HUES48 (cell line): ENCODE measurements at regions not wholly inside any gene's neighbourhood (a gene's known extent, or its start where the extent isn't known, plus 50 kb on each side); places are given as distances from the start of the nearest gene placed in this dataset.

Source experiments
- H3K27ac ChIP-seq: one replicate; pipeline ENCODE4 v1.7.0; 2013; ENCODE audit warnings: low read depth, low read length, inconsistent platforms
- H3K27me3 ChIP-seq: 2 replicates; pipeline ENCODE4 v1.6.1; 2013; ENCODE audit warnings: mild to moderate bottlenecking, low read length; ENCODE audit not compliant: control insufficient read depth, insufficient read depth
- H3K36me3 ChIP-seq: 2 replicates; pipeline ENCODE4 v1.6.1; 2013; ENCODE audit warnings: low read length; ENCODE audit not compliant: control insufficient read depth, insufficient read depth
- H3K4me1 ChIP-seq: 2 replicates; pipeline ENCODE4 v1.6.1; 2013; ENCODE audit warnings: mild to moderate bottlenecking, low read length; ENCODE audit not compliant: control insufficient read depth, insufficient read depth
- H3K4me3 ChIP-seq: 2 replicates; pipeline ENCODE4 v1.5.1; 2013; ENCODE audit warnings: mild to moderate bottlenecking, low read depth, low read length
- H3K9ac ChIP-seq: 2 replicates; pipeline ENCODE4 v1.6.1; 2013; ENCODE audit warnings: mild to moderate bottlenecking, low read depth, low read length, moderate library complexity
- H3K9me3 ChIP-seq: 2 replicates; pipeline ENCODE4 v1.6.1; 2013; ENCODE audit warnings: low read length; ENCODE audit not compliant: control insufficient read depth, insufficient read depth

- Histone ChIP-seq H3K27ac (no peak overlapping the region), H3K9me3 (no peaks in the 10 kb centered on the region), H3K9ac (no peak overlapping the region), H3K4me1 (no peaks in the 10 kb centered on the region), H3K27me3 (no peaks in the 10 kb centered on the region), H3K36me3 (no peaks in the 10 kb centered on the region), H3K4me3 (no peak overlapping the region)
Measured at GRCh38 chr6:9638861-9639260, 776.0 kb downstream of the TFAP2A start.

- no peak overlapping the region for H3K9ac ChIP-seq
Measured at GRCh38 chr6:9634776-9635175, 780.1 kb downstream of the TFAP2A start.

GRCh38 chr6:9632026-9632425 lies 782.8 kb downstream of the TFAP2A start:
- Histone ChIP-seq H3K36me3 (no peaks in the 10 kb centered on the region), H3K9ac (no peak overlapping the region), H3K4me3 (no peak overlapping the region), H3K4me1 (no peaks in the 10 kb centered on the region), H3K27ac (no peak overlapping the region), H3K27me3 (no peaks in the 10 kb centered on the region), H3K9me3 (peaks cover 11% of the 10 kb centered on the region)

More at GRCh38 chr6:9634776-9635175, 780.1 kb downstream of the TFAP2A start:
- Histone ChIP-seq H3K27ac (no peak overlapping the region), H3K4me3 (no peak overlapping the region), H3K9me3 (peaks cover 11% of the 10 kb centered on the region), H3K36me3 (no peaks in the 10 kb centered on the region), H3K4me1 (no peaks in the 10 kb centered on the region), H3K27me3 (no peaks in the 10 kb centered on the region)

GRCh38 chr6:9628819-9629218 lies 786.1 kb downstream of the TFAP2A start:
- Histone ChIP-seq H3K27me3 (no peaks in the 10 kb centered on the region), H3K4me1 (no peaks in the 10 kb centered on the region), H3K9ac (no peak overlapping the region), H3K4me3 (no peak overlapping the region), H3K9me3 (peaks cover 11% of the 10 kb centered on the region), H3K36me3 (no peaks in the 10 kb centered on the region), H3K27ac (no peak overlapping the region)

- H3K36me3 ChIP-seq, result no peaks in the 10 kb centered on the region
- H3K9ac ChIP-seq, result no peak overlapping the region
- no peaks in the 10 kb centered on the region for H3K4me1 ChIP-seq
- no peak overlapping the region for H3K4me3 ChIP-seq
- H3K27ac ChIP-seq, result no peak overlapping the region
- H3K9me3 ChIP-seq, result peaks cover 11% of the 10 kb centered on the region
- H3K27me3 ChIP-seq, result no peaks in the 10 kb centered on the region
Measured at GRCh38 chr6:9627916-9628315, 787.0 kb downstream of the TFAP2A start.

- Histone ChIP-seq H3K27me3 (no peaks in the 10 kb centered on the region), H3K4me1 (no peaks in the 10 kb centered on the region), H3K27ac (no peak overlapping the region), H3K9me3 (no peaks in the 10 kb centered on the region), H3K36me3 (no peaks in the 10 kb centered on the region), H3K9ac (no peak overlapping the region), H3K4me3 (no peak overlapping the region)
Measured at GRCh38 chr6:9623985-9624384, 790.9 kb downstream of the TFAP2A start.

GRCh38 chr6:9623228-9623832 lies 791.5 kb downstream of the TFAP2A start:
- Histone ChIP-seq H3K36me3 (no peaks in the 10 kb centered on the region), H3K9me3 (no peaks in the 10 kb centered on the region)

GRCh38 chr6:9621276-9621675 lies 793.6 kb downstream of the TFAP2A start:
- Histone ChIP-seq H3K27ac (no peak overlapping the region), H3K9ac (no peak overlapping the region)

More at GRCh38 chr6:9623228-9623832, 791.5 kb downstream of the TFAP2A start:
- no peaks in the 10 kb centered on the region for H3K27me3 ChIP-seq
- no peak overlapping the region for H3K9ac ChIP-seq
- H3K4me1 ChIP-seq, result no peaks in the 10 kb centered on the region
- no peak overlapping the region for H3K4me3 ChIP-seq
- H3K27ac ChIP-seq, result no peak overlapping the region

GRCh38 chr6:9620687-9621086 lies 794.2 kb downstream of the TFAP2A start:
- Histone ChIP-seq H3K27me3 (no peaks in the 10 kb centered on the region), H3K4me1 (no peaks in the 10 kb centered on the region), H3K4me3 (no peak overlapping the region), H3K9ac (no peak overlapping the region), H3K27ac (no peak overlapping the region), H3K9me3 (no peaks in the 10 kb centered on the region), H3K36me3 (no peaks in the 10 kb centered on the region)

More at GRCh38 chr6:9621276-9621675, 793.6 kb downstream of the TFAP2A start:
- Histone ChIP-seq H3K4me1 (no peaks in the 10 kb centered on the region), H3K4me3 (no peak overlapping the region), H3K9me3 (no peaks in the 10 kb centered on the region), H3K36me3 (no peaks in the 10 kb centered on the region), H3K27me3 (no peaks in the 10 kb centered on the region)

GRCh38 chr6:9620263-9620662 lies 794.6 kb downstream of the TFAP2A start:
- H3K27ac ChIP-seq, result no peak overlapping the region
- no peaks in the 10 kb centered on the region for H3K36me3 ChIP-seq
- H3K9ac ChIP-seq, result no peak overlapping the region
- H3K27me3 ChIP-seq, result no peaks in the 10 kb centered on the region
- no peaks in the 10 kb centered on the region for H3K4me1 ChIP-seq
- no peak overlapping the region for H3K4me3 ChIP-seq
- no peaks in the 10 kb centered on the region for H3K9me3 ChIP-seq

- no peaks in the 10 kb centered on the region for H3K36me3 ChIP-seq
- no peaks in the 10 kb centered on the region for H3K27me3 ChIP-seq
- H3K9me3 ChIP-seq, result no peaks in the 10 kb centered on the region
- H3K4me1 ChIP-seq, result no peaks in the 10 kb centered on the region
- no peak overlapping the region for H3K4me3 ChIP-seq
- no peak overlapping the region for H3K27ac ChIP-seq
- H3K9ac ChIP-seq, result no peak overlapping the region
Measured at GRCh38 chr6:9614778-9615177, 800.1 kb downstream of the TFAP2A start.
